ENCODE measurements at regions not wholly inside any gene's neighbourhood (a gene's known extent, or its start where the extent isn't known, plus 50 kb on each side); places are given as distances from the start of the nearest gene placed in this dataset.

DNA sequence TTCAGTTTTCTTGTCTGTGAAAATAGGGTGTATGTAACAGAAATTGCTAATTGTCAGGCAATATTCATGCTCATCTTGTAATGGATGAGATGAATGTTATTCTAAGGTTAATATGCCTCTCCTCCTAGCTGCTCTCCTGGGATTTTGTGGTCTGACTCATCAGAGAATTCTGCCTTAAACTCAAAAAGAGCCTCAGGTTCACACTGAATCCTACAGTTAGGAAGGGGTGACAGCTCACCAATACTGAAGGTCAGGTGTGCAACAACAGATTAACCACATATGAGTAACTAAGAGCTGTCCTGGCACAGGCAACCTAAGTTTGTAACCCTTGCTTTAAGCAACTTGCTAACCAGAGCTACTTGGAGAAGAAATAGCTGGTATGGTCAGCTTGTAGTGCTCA is 197.7 kb downstream of the SPATA18 start:
- H3K36me3 ChIP-seq, result no peaks in the 10 kb centered on the region
- TF ChIP-seq, protein P1, sequence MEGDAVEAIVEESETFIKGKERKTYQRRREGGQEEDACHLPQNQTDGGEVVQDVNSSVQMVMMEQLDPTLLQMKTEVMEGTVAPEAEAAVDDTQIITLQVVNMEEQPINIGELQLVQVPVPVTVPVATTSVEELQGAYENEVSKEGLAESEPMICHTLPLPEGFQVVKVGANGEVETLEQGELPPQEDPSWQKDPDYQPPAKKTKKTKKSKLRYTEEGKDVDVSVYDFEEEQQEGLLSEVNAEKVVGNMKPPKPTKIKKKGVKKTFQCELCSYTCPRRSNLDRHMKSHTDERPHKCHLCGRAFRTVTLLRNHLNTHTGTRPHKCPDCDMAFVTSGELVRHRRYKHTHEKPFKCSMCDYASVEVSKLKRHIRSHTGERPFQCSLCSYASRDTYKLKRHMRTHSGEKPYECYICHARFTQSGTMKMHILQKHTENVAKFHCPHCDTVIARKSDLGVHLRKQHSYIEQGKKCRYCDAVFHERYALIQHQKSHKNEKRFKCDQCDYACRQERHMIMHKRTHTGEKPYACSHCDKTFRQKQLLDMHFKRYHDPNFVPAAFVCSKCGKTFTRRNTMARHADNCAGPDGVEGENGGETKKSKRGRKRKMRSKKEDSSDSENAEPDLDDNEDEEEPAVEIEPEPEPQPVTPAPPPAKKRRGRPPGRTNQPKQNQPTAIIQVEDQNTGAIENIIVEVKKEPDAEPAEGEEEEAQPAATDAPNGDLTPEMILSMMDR (IDR thresholded peaks at IDR 0.05), result no peak
- no peaks in the 10 kb centered on the region for H3K27me3 ChIP-seq
- no peak overlapping the region for H3K27ac ChIP-seq
- H3K4me3 ChIP-seq (replicated peaks in 1 of 3), result no peak overlapping the region
- no peak for DNase-seq
- intact Hi-C loops (cut with DNase I), result no loop called here
- H3K9me3 ChIP-seq, result no peaks in the 10 kb centered on the region
- peaks cover 6 to 8% of the 10 kb centered on the region in 2 donors for H3K4me1 ChIP-seq

DNA sequence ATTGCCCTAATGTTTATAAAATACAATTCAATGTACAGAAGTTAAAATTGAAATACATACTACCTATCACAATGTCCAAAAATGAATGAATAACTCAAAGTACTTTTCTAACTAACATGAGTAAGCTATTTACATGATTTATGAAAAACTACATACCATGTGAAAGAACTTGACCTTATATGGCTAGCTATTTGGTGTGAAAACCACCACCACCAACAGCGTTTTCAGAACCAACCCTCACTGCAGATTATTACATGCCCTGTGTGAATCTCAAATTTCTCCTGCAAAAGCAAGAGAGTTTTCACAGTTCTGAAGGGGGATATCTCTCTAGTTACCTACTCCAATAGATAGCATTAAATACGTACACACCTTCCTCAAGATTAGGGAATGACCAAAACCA is 198.5 kb downstream of the SPATA18 start:
- H3K27me3 ChIP-seq, result no peaks in the 10 kb centered on the region
- H3K27ac ChIP-seq, result no peak overlapping the region
- intact Hi-C loops (cut with DNase I), result no loop called here
- H3K36me3 ChIP-seq, result no peaks in the 10 kb centered on the region
- no peaks in the 10 kb centered on the region for H3K9me3 ChIP-seq
- no peak for DNase-seq
- WGBS, 2 donors, result 69 to 83% methylated on average over 2 of the region's 2 CpGs
- TF ChIP-seq POLR2A (IDR thresholded peaks at IDR 0.05), result no peak
- TF ChIP-seq, protein P1 (IDR thresholded peaks at IDR 0.05), result no peak
- H3K4me1 ChIP-seq, result peaks cover 6 to 7% of the 10 kb centered on the region in 2 donors
- no peak overlapping the region for H3K4me3 ChIP-seq (replicated peaks in 1 of 3)

DNA sequence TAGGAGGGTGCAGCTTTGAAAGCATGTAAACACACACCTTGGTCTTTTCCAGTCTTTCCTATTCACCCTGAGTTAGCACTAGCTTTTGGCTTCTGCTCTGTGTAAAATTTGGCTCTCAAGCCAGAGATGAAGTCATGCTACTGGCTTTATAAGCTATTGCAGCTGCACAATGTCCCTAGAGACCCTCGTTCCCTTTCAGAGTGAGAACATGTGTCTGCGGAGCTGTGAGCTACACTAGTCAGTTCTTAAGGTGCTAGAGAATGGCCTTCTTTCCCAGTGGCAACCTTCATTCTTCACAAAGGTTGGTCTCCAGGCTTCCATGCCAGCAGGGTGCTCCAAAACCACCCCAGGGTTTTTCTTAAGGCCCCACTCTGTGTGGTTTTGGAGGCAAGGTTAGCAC is 199.1 kb downstream of the SPATA18 start:
- Histone ChIP-seq H3K36me3 (no peaks in the 10 kb centered on the region), H3K4me1 (peaks cover under 1 to 1% of the 10 kb centered on the region in 2 donors), H3K4me3 (replicated peaks in 1 of 3) (no peak overlapping the region), H3K27ac (no peak overlapping the region), H3K9me3 (no peaks in the 10 kb centered on the region), H3K27me3 (no peaks in the 10 kb centered on the region)
- no peak for DNase-seq
- WGBS, 2 donors, result 50 to 56% methylated on average over 1 to 2 of the region's 2 CpGs
- TF ChIP-seq, protein P1 (IDR thresholded peaks at IDR 0.05), result no peak
- no peak for TF ChIP-seq POLR2A (IDR thresholded peaks at IDR 0.05)
- intact Hi-C loops (cut with DNase I), result no loop called here

DNA sequence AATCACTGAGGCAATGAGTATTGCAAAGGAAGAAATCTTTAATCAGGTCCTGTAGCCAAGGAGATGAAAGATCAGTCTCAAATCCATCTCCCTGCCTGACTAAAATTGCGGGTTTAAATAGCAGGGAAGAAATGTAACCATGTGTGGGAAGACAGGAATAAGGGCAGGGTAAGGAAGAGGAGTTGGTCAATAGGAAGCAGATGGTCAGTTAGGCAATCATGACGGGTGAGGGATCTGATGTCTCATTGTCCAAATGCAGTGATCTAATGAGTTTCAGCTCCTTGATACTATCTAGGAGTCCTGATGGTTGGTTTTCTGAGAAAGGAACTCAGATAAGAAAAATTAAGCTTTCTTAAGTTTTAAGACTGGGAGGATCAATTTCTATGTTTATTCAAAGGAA is 200.8 kb downstream of the SPATA18 start:
- 85 to 92% methylated on average over 2 of the region's 2 CpGs for WGBS, 2 donors
- H3K9me3 ChIP-seq, result no peaks in the 10 kb centered on the region
- DNase-seq, result no peak
- no peaks in the 10 kb centered on the region for H3K36me3 ChIP-seq
- no peak overlapping the region for H3K4me3 ChIP-seq (replicated peaks in 1 of 3)
- no peaks in the 10 kb centered on the region for H3K27me3 ChIP-seq
- no peaks in the 10 kb centered on the region for H3K4me1 ChIP-seq
- TF ChIP-seq, protein P1 (IDR thresholded peaks at IDR 0.05), result no peak
- no peak for TF ChIP-seq POLR2A (IDR thresholded peaks at IDR 0.05)
- intact Hi-C loops (cut with DNase I), result no loop called here
- no peak overlapping the region for H3K27ac ChIP-seq

DNA sequence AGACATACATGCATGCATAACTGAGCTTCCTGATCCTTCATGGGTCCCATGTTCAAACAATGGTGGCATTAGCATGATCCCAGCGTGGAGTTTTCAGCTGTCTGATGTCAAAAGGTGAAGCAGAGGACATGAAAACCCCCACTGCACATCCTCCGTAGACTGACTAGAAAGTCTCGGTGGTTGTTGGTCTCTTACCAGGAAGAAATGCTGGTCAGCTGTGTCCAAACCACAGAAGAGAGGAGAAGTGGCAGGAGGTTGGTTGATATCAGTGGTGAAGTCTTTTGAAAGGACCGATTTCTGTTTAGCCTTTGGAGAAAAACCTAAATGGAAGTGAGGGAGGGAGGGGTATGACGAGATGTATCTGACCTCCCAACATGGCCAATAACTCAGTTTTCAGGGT is 201.9 kb downstream of the SPATA18 start:
- no peaks in the 10 kb centered on the region for H3K4me1 ChIP-seq
- H3K36me3 ChIP-seq, result no peaks in the 10 kb centered on the region
- TF ChIP-seq, protein P1 (IDR thresholded peaks at IDR 0.05), result no peak
- TF ChIP-seq POLR2A (IDR thresholded peaks at IDR 0.05), result no peak
- H3K9me3 ChIP-seq, result no peaks in the 10 kb centered on the region
- 73% methylated on average over 5 of the region's 5 CpGs for WGBS, 2 donors
- H3K4me3 ChIP-seq (replicated peaks in 1 of 3), result no peak overlapping the region
- no peaks in the 10 kb centered on the region for H3K27me3 ChIP-seq
- DNase-seq, result no peak
- intact Hi-C loops (cut with DNase I), result no loop called here
- H3K27ac ChIP-seq, result no peak overlapping the region

All from thyroid gland (tissue), 4 donors.